Activated B cell treated with CpG ODN at 0.5 μM for 24 hours (primary cell): ENCODE measurements at regions not wholly inside any gene's neighbourhood (a gene's known extent, or its start where the extent isn't known, plus 50 kb on each side); places are given as distances from the start of the nearest gene placed in this dataset.

ENCODE experiments used
- ATAC-seq: fragments of 200-7000 bp; cut with Tn5 transposase; one replicate; pipeline ENCODE4 v1.10.0; 2021; ENCODE audit warnings: low read depth, mild to moderate bottlenecking, moderate library complexity
- CTCF ChIA-PET: fragments of 350-600 bp; sonication (Branson Sonifier 250); formaldehyde crosslinking; loops from one replicate; lab custom pipeline; 2021; ENCODE audit warnings: antibody characterized with exemption; lab: Charles Lee
- POLR2A ChIA-PET: fragments of 350-600 bp; sonication (Branson Sonifier 250); formaldehyde crosslinking; loops from one replicate; lab custom pipeline; 2021; ENCODE audit warnings: antibody characterized with exemption; lab: Charles Lee
- DNase-seq: peaks from one replicate; pipeline ENCODE4 v3.0.0; 2022
- H3K27ac Mint-ChIP-seq: one replicate; pipeline ENCODE4 v1.8.0; 2020; ENCODE audit warnings: mixed read lengths
- H3K27me3 Mint-ChIP-seq: one replicate; pipeline ENCODE4 v1.8.0; 2021; ENCODE audit warnings: mixed read lengths
- H3K36me3 Mint-ChIP-seq: one replicate; pipeline ENCODE4 v1.8.0; 2021; ENCODE audit warnings: low read depth, mixed read lengths
- H3K4me1 Mint-ChIP-seq: one replicate; pipeline ENCODE4 v1.8.0; 2021; ENCODE audit warnings: mixed read lengths
- H3K4me3 Mint-ChIP-seq: one replicate; pipeline ENCODE4 v1.8.0; 2020; ENCODE audit warnings: mild to moderate bottlenecking, mixed read lengths
- H3K9me3 Mint-ChIP-seq: one replicate; pipeline ENCODE4 v1.8.0; 2020; ENCODE audit warnings: mixed read lengths
- CTCF ChIP-seq: fragments of 200-600 bp; IDR thresholded peaks from one replicate; pipeline ENCODE4 v1.8.0; 2022; ENCODE audit warnings: antibody characterized with exemption, mild to moderate bottlenecking
- intact Hi-C: fragments of 100-400 bp; cut with micrococcal nuclease; formaldehyde crosslinking; loops from one replicate; pipeline ENCODE4 v1.15.1; 2024

DNA sequence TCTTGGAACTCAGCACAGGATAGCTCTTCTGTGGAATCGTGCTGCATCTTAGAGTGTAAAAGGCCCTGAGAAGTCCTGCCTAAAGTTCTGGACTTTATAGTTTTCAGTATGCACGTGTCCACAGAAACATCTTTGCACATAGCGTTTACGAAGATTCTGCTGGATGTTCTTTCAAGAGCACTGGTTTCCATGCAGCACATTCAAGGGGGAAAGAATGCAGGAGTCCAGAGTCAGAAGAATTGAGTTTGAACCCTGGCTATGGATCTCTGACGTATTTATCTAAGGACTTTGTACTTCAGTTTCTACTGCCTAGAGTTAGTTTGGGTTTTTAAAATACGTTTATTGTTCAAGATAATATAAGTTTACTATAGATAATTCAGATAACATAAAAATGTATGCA, 282.8 kb upstream of the ZMIZ1 start:
- intact Hi-C loops: no loop called here
- no peak for DNase-seq
- peaks cover 4% of the 10 kb centered on the region for H3K9me3 Mint-ChIP-seq
- ATAC-seq: no peak
- H3K4me1 Mint-ChIP-seq: no peaks in the 10 kb centered on the region
- peaks cover 25% of the 10 kb centered on the region for H3K27me3 Mint-ChIP-seq
- H3K36me3 Mint-ChIP-seq: no peaks in the 10 kb centered on the region
- CTCF ChIA-PET: no interaction called here
- TF ChIP-seq CTCF: no peak
- POLR2A ChIA-PET: no interaction called here
- no peak overlapping the region for H3K4me3 Mint-ChIP-seq
- no peak overlapping the region for H3K27ac Mint-ChIP-seq

- Mint-ChIP-seq H3K4me1 (no peaks in the 10 kb centered on the region), H3K36me3 (no peaks in the 10 kb centered on the region), H3K4me3 (no peak overlapping the region), H3K9me3 (peaks cover 4% of the 10 kb centered on the region), H3K27me3 (peaks cover 28% of the 10 kb centered on the region), H3K27ac (no peak overlapping the region)
- intact Hi-C loops: no loop called here
- ChIA-PET CTCF (no interaction called here), POLR2A (no interaction called here)
- TF ChIP-seq CTCF: no peak
- ATAC-seq: no peak
- no peak for DNase-seq
Observed at GRCh38 chr10:78787125-78787524, 281.6 kb upstream of the ZMIZ1 start.

GRCh38 chr10:78794736-78795455, 273.9 kb upstream of the ZMIZ1 start:
- ATAC-seq (no peak), DNase-seq (no peak)
- intact Hi-C loops: no loop called here
- no peak overlapping the region for H3K4me3 Mint-ChIP-seq
- H3K27me3 Mint-ChIP-seq: peaks cover 10% of the 10 kb centered on the region
- POLR2A ChIA-PET: no interaction called here
- CTCF ChIA-PET: no interaction called here
- no peaks in the 10 kb centered on the region for H3K9me3 Mint-ChIP-seq
- no peak for TF ChIP-seq CTCF
- no peaks in the 10 kb centered on the region for H3K36me3 Mint-ChIP-seq
- H3K27ac Mint-ChIP-seq: no peak overlapping the region
- no peaks in the 10 kb centered on the region for H3K4me1 Mint-ChIP-seq

DNA sequence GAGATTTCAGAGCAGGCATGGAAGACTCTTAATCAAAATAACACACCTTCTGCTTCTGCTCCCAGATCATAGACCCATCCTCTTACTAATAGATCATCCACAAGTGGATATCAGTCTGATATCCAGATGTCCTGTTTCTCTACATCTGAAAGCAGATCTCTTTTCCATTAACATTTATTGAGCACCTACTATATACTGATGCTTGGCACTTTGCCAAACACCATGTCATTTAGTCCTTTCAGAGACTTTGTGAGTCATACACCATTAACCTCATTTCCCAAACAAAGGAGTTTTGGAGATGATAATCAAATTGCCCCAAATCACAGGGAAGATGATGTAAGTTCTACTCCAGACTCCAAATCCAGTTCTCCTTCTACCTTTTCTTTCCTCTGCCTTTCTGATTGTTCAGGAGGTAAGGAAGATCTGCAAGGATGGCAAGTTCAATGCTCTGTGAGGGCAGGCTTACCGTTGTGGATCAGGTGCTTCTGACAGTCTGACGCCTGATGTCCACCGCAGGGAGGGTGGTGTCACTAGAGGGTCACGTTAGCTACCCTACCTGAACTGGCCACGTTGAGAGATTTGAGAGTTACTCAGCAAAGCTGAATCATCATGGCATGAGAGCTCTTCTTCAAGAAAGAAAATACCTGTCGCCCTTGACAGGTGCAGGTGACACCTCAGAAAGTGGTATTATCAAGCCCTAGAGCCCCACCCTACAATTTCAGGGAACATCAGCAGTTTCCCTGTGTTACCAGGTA, 269.6 kb upstream of the ZMIZ1 start:
- no peaks in the 10 kb centered on the region for H3K9me3 Mint-ChIP-seq
- no peak overlapping the region for H3K27ac Mint-ChIP-seq
- DNase-seq (no peak), ATAC-seq (no peak)
- TF ChIP-seq CTCF: no peak
- H3K4me3 Mint-ChIP-seq: no peak overlapping the region
- no peaks in the 10 kb centered on the region for H3K4me1 Mint-ChIP-seq
- ChIA-PET POLR2A (no interaction called here), CTCF (no interaction called here)
- intact Hi-C loops: no loop called here
- H3K36me3 Mint-ChIP-seq: no peaks in the 10 kb centered on the region
- H3K27me3 Mint-ChIP-seq: peaks cover 9% of the 10 kb centered on the region

DNA sequence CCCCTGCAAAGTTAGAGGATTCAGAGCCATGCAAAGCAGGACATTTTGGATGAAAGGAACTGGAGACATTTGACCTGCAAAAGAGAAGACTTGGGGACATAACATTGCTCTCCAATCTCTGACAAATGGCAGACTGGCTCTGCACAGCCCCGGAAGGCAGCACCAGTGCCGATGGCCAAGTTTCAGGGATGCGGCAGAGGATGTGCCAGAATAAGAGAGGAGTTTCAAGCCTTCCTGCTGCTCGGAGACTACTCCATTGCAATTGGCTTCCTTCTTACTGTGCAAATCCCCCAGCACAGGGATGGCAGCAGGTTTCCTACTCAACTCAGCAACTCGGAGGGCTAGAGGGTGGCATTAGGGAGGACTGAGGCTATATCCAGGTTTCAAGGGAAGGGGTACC, 268.8 kb upstream of the ZMIZ1 start:
- Mint-ChIP-seq H3K4me3 (no peak overlapping the region), H3K27me3 (peaks cover 9% of the 10 kb centered on the region), H3K9me3 (no peaks in the 10 kb centered on the region), H3K36me3 (no peaks in the 10 kb centered on the region), H3K27ac (no peak overlapping the region), H3K4me1 (no peaks in the 10 kb centered on the region)
- ChIA-PET CTCF (no interaction called here), POLR2A (no interaction called here)
- TF ChIP-seq CTCF: no peak
- ATAC-seq: no peak
- DNase-seq: no peak
- intact Hi-C loops: no loop called here
